C4-2B (cell line): ENCODE measurements at regions not wholly inside any gene's neighbourhood (a gene's known extent, or its start where the extent isn't known, plus 50 kb on each side); places are given as distances from the start of the nearest gene placed in this dataset.

Experiments used
- H3K27ac ChIP-seq: fragments of 450-650 bp; 2 replicates; pipeline ENCODE4 v1.5.1; 2017
- CTCF ChIP-seq: fragments of 450-650 bp; conservative IDR thresholded peaks from 2 replicates; pipeline ENCODE4 v1.5.1; 2017; ENCODE audit warnings: mild to moderate bottlenecking
- ZFX ChIP-seq: fragments of 450-650 bp; IDR thresholded peaks from 2 replicates; pipeline ENCODE4 v1.6.1; 2017

GRCh38 chr2:220057916-220058315 lies 430.5 kb downstream of the SLC4A3 start:
- TF ChIP-seq ZFX: no peak
- no peak for TF ChIP-seq CTCF
- no peak overlapping the region for H3K27ac ChIP-seq

- TF ChIP-seq ZFX (no peak), CTCF (no peak)
- H3K27ac ChIP-seq: no peak overlapping the region
These were observed 436.9 kb downstream of the SLC4A3 start for GRCh38 chr2:220064111-220065030.

DNA sequence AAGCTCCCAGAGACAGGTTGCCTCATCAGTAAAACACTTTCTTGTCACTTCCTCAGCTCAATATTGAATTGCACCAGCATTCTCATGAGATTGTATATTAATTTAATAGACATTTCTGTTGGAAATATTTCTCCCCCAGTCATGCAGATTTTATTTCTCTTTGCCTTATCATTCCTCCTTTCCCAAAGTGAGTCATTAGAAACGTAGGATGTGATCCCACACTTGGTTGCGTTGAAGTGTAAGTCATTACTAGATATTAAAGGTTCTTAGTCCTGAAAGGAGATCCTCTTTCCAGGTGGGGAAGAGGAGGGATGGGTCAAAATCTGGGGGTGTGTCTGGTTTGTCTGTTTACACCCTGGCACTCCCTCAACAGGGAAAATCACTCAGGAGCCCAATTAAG lies 438.2 kb downstream of the SLC4A3 start:
- no peak for TF ChIP-seq ZFX
- no peak for TF ChIP-seq CTCF
- no peak overlapping the region for H3K27ac ChIP-seq

- no peak for TF ChIP-seq CTCF
- TF ChIP-seq ZFX: no peak
- no peak overlapping the region for H3K27ac ChIP-seq
These were observed 441.4 kb downstream of the SLC4A3 start for GRCh38 chr2:220068846-220069245.

- TF ChIP-seq CTCF: no peak
- TF ChIP-seq ZFX: no peak
- no peak overlapping the region for H3K27ac ChIP-seq
These were observed 442.9 kb downstream of the SLC4A3 start for GRCh38 chr2:220070349-220070748.

- no peak overlapping the region for H3K27ac ChIP-seq
- no peak for TF ChIP-seq ZFX
- no peak for TF ChIP-seq CTCF
These were observed 444.3 kb downstream of the SLC4A3 start for GRCh38 chr2:220071696-220072095.

DNA sequence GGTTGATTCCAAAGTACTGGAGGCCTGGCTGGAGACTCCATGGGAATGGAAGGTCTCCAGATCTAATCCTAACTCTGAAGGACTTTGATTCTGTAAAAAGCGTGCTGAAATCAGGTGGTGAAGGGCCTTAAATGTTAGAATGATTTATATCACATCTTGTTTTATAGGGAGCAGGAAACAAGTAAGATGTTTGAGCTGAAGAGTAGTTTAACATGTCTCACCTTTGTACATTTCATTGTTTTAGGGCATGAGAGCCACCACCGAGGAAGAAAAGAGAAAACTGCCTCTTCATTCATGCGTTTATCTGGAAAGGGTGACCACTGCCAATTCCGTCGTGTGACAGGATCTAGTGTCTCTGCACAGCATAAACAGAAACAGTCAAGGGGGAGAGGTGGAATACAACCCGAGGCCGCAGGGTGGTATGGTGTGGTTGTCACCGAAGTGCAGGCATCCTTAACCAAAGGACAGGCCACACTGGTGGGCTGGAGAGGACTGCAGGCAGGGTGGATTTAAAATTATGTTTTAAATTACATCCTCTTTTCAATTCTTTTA lies 445.3 kb downstream of the SLC4A3 start:
- no peak overlapping the region for H3K27ac ChIP-seq

More for the DNA sequence above, 445.3 kb downstream of the SLC4A3 start:
- TF ChIP-seq ZFX: no peak
- TF ChIP-seq CTCF: no peak
